ENCODE measurements at regions not wholly inside any gene's neighbourhood (a gene's known extent, or its start where the extent isn't known, plus 50 kb on each side); places are given as distances from the start of the nearest gene placed in this dataset.

DNA sequence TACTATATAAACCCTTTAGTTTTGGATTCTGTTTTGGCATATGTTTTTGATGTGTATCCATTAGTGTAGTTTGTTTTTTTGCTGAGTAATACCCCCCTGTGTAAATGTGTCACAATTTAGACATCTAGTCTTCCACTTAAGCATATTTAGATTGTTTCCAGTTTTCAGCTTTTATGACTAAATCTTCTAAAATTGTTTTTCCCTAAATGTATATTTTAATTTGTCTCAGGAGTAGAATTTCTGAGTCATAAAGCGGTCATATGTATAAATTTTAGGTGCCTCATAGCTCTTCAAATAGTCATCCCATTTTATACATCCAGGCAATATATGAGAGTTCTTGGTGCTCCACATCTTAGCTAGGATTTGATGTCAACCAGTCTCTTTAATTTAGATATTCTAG, 1348.0 kb downstream of the MRPL39 start:
- Histone ChIP-seq H3K18ac (ENCODE audit: extremely low read depth, low read length) (no peak overlapping the region), H3K79me2 (ENCODE audit: control insufficient read depth in 1 of 2, insufficient read depth in 2 of 2, low read length in 2 of 2) (no peaks in the 10 kb centered on the region), H3K9ac (replicated peaks in 1 of 4; ENCODE audit: extremely low read depth in 1 of 4, low read depth in 3 of 4, low read length in 3 of 4) (no peak overlapping the region), H3K4me3 (ENCODE audit: extremely low read depth in 1 of 4, insufficient read depth in 2 of 4, low read depth in 3 of 4, low read length in 4 of 4) (no peak overlapping the region), H3K4me1 (replicated peaks in 1 of 4; ENCODE audit: control insufficient read depth in 3 of 4, insufficient read depth in 4 of 4, low read length in 3 of 4) (no peaks in the 10 kb centered on the region), H3K4ac (replicated peaks; ENCODE audit: insufficient read length, low read depth, low read length) (no peak overlapping the region), H3K23me2 (ENCODE audit: low read depth, low read length) (no peaks in the 10 kb centered on the region), H2BK12ac (ENCODE audit: low read depth, low read length) (no peak overlapping the region), H3K4me2 (ENCODE audit: insufficient read depth in 1 of 2, low read depth in 2 of 2, low read length in 2 of 2) (no peak overlapping the region), H3K79me1 (ENCODE audit: low read depth, low read length) (no peaks in the 10 kb centered on the region), H2BK5ac (ENCODE audit: low read depth, low read length) (no peak overlapping the region), H3K9me3 (ENCODE audit: insufficient read depth in 2 of 2, low read depth in 1 of 2, low read length in 1 of 2) (peaks cover 3 to 7% of the 10 kb centered on the region in 2 experiments; a peak in 2 of 4 replicates), H2BK120ac (replicated peaks; ENCODE audit: low read depth, low read length) (no peak overlapping the region), H2BK15ac (ENCODE audit: low read length) (no peak overlapping the region), H4K20me1 (replicated peaks in 1 of 2; ENCODE audit: control insufficient read depth in 1 of 2, insufficient read depth in 2 of 2, low read length in 2 of 2) (no peaks in the 10 kb centered on the region), H3K27ac (ENCODE audit: low read depth, low read length) (no peak overlapping the region), H3K23ac (ENCODE audit: insufficient read length) (no peak overlapping the region), H3K27me3 (replicated peaks in 1 of 4; ENCODE audit: control insufficient read depth in 3 of 4, extremely low read depth in 1 of 4, insufficient read depth in 3 of 4, low read length in 3 of 4) (no peaks in the 10 kb centered on the region), H2AFZ (ENCODE audit: low read length) (no peak overlapping the region), H2BK20ac (ENCODE audit: low read length) (no peak overlapping the region), H4K5ac (ENCODE audit: insufficient read length, low read depth, low read length) (no peak overlapping the region), H3K56ac (replicated peaks; ENCODE audit: insufficient read length, low read depth, low read length) (no peak overlapping the region), H2AK5ac (ENCODE audit: low read depth, low read length) (no peak overlapping the region), H3K36me3 (ENCODE audit: control insufficient read depth in 2 of 4, insufficient read depth in 4 of 4, low read length in 3 of 4) (no peaks in the 10 kb centered on the region), H4K91ac (replicated peaks; ENCODE audit: insufficient read length, low read length) (no peak overlapping the region), H4K8ac (ENCODE audit: extremely low read depth, insufficient read depth, low read length) (no peak overlapping the region), H3K14ac (ENCODE audit: insufficient read length) (no peak overlapping the region)
- ChIA-PET POLR2A (ENCODE audit: partially characterized antibody) (no interaction called here), CTCF (ENCODE audit: partially characterized antibody) (interaction anchor here (0.6 kb wide), 1 partner anchor 1018 kb away, joined by 4 read pairs; no protein-coding TSS in a partner anchor)
- no peak for DNase-seq (ENCODE audit: low read depth in 1 of 2, low spot score in 2 of 2)
- 81% methylated on average over 1 of the region's 1 CpG; no CpG with 5 or more reads in 1 of the 2 experiments for whole genome bisulfite sequencing, 2 experiments (ENCODE audit: extremely low coverage in 1 of 2, insufficient coverage in 1 of 2, insufficient read length in 1 of 2, insufficient replicate concordance in 2 of 2, low coverage in 1 of 2, low lambda C conversion rate in 2 of 2, missing lambda C conversion rate in 1 of 2)
- FAIRE-seq = no peak
- TF ChIP-seq SP1 (IDR thresholded peaks at IDR 0.05; ENCODE audit: low read depth, low read length) = no peak
- TF ChIP-seq EP300 (IDR thresholded peaks at IDR 0.05; ENCODE audit: borderline replicate concordance in 1 of 2, low read depth in 2 of 2, low read length in 2 of 2) = no peak
- TF ChIP-seq POLR2AphosphoS5 (IDR thresholded peaks at IDR 0.05; ENCODE audit: low read depth, low read length) = no peak
- TF ChIP-seq BRCA1 (IDR thresholded peaks at IDR 0.05; ENCODE audit: low read depth, low read length) = no peak
- no peak for TF ChIP-seq CTCF (IDR thresholded peaks at IDR 0.05; ENCODE audit: control extremely low read depth in 1 of 3, insufficient read depth in 1 of 3, low read depth in 1 of 3, low read length in 3 of 3)
- TF ChIP-seq KDM1A (IDR thresholded peaks at IDR 0.05; ENCODE audit: borderline replicate concordance, low read length) = no peak
- TF ChIP-seq GABPA (IDR thresholded peaks at IDR 0.05; ENCODE audit: borderline replicate concordance, insufficient read depth, low read length) = no peak
- TF ChIP-seq ZNF274 (IDR thresholded peaks at IDR 0.05; ENCODE audit: borderline replicate concordance, extremely low read depth, low read length) = no peak
- no peak for TF ChIP-seq POU5F1 (IDR thresholded peaks at IDR 0.05; ENCODE audit: low read depth, low read length)
- TF ChIP-seq RBBP5 (IDR thresholded peaks at IDR 0.05; ENCODE audit: borderline replicate concordance, low read depth, low read length) = no peak
- TF ChIP-seq TAF7 (optimal IDR thresholded peaks at IDR 0.05; ENCODE audit: borderline replicate concordance, low read depth, low read length) = no peak
- TF ChIP-seq RFX5 (IDR thresholded peaks at IDR 0.05; ENCODE audit: borderline replicate concordance, low read depth, low read length) = no peak
